ENCODE measurements at regions not wholly inside any gene's neighbourhood (a gene's known extent, or its start where the extent isn't known, plus 50 kb on each side); places are given as distances from the start of the nearest gene placed in this dataset.

DNA sequence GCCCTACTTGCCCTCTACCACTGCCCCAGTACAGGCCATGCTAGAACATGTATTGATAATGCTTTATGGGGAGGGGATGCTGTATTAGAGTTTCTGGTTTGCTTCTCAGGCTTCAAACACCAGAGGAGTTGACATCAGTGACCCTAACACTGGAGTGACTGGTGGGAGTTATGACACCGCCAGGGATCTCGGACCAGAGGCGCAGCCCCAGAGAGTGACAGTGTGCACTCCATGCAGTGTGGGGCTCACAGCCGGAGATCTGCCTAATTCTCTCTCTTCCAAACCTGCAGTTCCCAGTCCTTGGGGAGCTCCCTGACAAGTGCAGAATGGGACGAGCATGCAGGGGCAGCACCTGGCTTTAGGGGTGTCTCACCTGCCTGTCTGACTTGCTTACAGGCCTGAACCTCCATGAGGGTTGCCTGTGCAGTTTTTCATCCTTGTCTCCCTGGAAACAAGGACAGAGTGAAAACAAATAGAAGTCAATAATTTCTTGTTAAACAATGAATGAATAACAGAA lies 244.9 kb upstream of the MYT1L start:
- no peak for DNase-seq

DNA sequence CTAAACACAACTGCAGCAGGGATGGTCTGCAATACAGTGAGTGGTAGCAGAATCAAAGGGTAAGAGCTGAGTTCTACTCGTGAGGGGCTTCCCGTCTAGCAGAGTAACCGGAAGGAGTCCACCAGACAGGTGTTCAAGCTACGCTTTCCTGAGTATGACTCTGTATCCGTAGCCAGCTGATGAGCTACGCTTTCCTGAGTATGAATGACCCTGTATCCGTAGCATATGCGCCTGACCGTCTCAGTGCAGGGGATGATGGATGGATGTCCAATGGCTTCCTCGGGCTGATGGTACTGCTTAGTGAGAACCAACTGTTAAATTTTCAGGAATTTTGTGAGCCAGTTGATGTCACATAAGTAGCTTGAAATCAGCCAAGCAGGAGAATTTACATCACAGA lies 244.1 kb upstream of the MYT1L start:
- no peak for DNase-seq

DNA sequence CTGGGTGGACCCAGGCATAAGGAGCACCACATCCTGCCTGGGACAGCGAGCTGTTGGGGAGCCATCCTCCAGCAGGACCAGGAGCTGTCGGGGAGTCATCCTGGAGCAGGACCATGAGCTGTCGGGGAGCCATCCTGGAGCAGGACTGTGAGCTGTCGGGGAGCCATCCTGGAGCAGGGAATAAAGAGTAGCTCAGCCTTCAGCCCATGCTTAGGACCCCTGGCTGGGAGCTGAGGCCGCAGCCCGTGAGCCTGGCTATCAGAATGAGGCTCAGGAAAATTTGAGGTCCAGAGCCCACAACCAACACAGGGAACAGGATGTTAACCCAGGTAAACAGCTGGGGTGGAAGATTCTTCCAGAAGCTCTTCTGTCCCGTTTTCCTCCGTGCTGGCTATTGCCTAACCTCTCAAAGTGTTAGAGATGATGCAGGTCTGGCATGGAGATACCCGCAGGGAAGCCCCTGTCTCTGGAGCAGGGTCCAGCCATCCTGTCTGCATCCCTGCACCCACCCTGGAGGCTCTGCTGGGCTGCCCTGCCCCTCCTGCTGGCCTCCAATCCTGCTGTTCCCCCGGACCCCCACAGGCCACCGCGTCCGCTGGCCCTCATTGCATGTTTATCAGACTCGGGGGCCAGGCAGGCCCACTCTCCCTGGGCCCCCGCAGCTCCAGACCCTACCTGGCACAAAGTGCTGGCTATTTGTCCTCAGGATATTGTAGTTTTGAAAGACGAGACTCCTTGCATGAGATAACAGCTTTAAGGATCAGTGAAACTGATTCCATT lies 243.5 kb upstream of the MYT1L start:
- no peak for DNase-seq

DNA sequence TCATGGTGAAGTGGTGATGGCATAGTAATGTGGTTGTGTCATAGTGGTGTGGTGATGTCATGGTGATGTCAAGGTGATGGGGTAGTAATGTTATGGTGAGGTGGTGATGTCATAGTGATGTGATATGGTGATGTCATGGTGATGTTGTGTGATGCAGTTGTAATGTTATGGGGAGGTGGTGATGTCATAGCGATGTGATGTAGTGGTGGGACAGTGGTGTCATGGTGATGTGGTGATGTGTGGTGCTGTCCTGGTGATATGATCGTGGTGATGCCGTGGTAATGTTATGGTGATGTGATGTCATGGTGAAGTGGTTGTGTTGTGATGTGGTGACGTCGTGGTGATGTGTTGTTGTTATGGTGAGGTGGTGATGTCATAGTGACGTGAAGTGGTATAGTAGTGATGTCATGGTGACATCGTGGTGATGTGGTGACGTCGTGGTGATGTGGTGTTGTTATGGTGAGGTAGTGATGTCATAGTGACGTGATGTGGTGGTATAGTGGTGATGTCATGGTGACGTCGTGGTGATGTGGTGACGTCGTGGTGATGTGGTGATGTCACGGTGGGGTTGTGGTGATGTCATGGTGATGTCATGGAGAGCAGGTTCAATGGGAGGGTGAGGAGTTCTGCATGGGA lies 242.7 kb upstream of the MYT1L start:
- peak in 1 of 5 donors; percentile 12 for DNase-seq

DNA sequence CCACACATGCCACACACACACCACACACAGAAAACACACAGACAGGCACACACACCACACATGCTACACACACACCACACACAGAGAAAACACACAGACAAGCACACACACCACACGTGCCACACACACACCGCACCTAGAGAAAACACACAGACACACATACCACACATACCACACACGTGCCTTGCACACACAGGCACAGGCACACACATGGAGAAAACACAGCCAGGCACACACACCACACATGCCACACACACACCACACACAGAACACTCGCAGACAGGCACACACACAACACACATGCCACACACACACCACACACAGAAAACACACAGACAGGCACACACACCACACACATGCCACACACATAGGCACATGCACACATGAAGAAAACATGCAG lies 242.1 kb upstream of the MYT1L start:
- no peak for DNase-seq

DNA sequence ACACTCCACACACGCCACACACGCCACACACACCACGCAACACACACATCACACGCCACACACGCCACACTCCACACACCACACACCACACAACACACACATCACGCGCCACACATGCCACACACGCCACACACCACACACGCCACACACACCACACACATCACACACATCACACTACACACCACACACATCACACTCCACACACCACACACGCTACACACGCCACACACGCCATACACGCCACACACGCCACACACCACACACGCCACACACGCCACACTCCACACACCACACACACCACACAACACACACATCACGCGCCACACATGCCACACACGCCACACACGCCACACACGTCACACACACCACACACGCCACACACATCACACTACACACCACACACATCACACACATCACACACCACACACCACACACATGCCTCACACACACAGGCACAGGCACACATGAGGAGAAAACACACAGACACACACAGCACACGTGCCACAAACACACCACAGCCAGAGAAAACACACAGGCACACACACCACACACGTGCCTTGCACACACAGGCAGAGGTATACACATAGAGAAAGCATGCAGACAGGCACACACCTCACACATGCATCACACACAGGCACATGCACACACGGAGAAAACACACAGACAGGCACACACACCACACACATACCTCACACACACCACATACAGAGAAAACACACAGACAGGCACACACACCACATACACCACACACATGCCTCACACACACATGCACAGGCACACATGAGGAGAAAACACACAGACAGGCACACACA lies 241.5 kb upstream of the MYT1L start:
- DNase-seq, result no peak

DNA sequence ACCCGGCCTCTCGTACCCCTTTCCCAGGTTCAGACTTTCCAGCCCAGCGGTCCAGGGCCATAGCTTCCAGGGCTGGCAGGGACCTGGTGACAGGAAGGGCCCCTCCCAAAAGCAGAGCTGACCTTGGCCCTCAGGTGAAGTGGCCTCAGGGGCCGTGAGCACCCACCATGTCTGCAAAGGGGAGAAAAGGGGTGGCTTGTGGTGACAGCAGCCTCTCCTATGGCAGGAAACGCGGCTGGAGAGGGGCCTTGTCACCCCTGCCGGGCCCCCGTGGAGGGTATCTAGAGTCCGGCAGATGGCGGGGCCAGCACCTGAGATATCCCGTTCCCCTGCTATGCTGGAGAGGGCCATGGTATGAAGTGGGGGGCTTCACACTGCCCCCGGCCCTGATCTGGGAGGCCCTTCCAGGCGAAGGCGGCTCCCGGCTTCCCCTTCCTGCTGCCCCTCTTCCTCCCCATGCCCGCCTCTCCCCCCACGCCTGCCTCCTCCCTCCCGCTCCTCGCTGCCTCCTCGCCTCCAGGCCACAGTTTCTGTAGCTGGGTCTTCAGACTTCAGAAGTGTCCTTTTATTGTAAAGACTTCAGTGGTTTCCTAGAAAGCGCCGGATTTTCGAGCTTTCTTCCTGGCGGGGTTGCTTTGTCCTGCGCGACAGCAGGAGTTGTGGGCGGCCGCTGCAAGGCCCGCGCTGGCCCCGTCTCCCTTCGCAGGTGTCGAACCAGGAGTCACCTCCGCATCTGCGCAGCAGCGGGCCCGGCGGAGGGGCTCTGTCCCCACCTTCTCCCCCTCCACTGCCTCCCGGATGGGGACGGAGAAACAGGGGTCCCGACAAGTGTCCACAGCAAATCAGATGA lies 240.5 kb upstream of the MYT1L start:
- no peak for DNase-seq

DNA sequence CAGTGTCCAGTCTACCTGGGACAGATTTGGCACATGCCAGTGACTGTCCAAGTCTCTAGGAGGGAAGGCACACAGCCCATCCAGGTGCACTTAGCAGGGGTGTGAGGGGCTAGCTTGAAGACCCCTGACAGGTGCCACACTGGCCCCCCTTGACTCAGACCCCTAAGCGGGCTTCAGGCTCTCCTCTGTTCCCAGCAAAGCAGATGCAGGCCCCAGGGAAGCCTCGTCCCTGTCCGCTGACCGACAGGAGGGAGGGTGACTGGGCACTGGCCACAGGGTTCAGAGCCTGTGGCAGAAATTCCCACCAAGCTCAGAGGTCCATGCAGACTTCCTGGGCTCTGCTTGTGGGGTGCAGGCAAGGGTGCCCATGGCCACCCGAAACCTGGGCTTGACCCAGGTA lies 239.8 kb upstream of the MYT1L start:
- DNase-seq, result no peak

DNA sequence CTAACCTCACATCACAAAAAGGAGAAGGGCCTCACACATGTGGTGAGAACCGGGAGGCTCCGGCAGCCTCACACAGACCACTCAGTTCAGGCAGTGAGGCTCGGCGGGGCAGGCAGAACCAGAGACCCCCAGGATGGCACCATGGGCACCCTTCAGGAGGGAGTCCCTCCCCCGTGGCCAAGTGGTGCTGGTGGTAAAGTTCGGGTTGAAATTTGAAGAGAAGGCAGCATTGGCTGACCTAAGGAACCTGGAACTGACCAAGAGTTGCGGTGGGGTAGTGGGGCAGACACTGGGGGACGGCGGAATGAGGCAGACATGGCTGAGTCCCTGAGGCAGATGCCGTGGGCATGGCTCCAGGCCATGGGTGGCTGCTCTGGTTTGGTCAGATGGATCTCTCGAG lies 239.3 kb upstream of the MYT1L start:
- no peak for DNase-seq

DNA sequence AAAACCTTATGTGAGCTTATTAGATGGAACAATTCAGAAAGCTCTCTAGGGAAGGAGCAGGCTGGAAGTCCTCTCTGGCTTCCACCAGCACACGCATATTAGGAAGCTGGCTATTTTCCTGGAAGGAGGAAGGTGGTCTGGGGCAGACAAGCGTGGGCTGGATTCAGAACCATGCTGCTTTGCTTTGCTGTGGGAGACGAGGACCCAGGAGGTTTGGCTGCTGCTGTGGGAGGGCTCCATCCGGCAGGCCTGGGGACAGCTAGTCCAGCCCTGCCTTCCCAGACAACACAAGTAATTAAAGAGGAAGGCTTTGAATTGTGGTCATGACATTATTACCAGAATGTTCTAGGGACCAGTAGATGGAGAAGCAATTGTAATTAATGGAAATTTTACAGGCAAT lies 238.8 kb upstream of the MYT1L start:
- DNase-seq, result no peak

DNA sequence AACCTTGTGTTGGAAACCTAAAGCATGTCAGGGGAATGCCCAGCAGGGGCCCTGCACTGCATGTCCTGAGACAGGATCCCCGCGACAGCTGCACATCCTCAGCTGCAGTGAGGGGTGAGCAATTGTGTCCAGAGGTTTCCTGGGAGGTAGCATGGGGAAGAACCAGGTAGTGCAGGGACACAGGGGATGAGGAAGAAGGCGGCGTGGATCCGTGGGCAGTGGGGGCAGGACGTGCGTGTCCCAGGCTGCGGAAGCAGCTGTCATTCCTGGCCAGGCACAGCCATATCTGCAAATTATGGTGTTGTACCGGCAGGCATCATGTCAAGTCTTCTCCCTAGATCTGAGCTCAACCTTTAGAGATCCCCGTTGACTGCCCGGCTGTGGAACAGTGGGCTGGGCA lies 238.2 kb upstream of the MYT1L start:
- no peak for DNase-seq

DNA sequence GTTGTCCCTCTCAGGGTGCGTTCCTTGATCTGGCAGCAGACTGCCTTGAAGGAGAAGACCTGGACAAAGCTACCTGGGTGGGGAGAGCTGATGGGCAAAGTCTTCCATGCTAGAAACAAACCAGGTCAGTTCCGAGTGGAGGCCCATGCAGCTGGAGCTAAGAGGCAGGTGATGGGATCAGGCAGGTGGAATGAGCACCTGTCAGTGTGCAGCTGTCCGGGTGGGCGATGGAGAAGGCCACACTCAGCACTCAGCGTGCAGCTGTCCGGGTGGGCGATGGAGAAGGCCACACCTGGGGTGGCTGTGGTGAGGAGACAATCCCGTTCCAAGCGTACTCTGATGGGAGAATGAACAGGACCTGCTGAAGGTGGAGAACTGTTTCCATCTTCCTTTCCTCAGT lies 237.3 kb upstream of the MYT1L start:
- DNase-seq, result no peak

DNA sequence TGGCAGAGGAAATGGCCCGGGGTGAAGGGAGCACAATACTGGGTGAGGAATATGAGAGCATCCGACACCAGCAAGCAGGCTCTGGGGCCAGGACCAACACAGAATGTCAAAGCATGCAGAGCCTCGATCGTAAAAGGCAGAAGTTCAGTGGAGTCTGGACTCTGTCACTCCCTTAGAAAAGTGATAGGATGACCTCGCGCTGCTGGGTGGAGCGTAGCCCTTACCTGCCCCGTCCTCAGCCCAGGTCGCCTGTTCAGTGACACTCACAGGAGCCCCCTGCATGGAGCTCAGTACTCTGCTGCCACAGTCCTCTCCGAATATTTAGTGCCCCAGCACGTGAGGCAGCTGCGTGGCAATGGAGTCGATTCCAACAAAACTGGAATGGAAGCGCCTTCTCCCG lies 236.7 kb upstream of the MYT1L start:
- no peak for DNase-seq

DNA sequence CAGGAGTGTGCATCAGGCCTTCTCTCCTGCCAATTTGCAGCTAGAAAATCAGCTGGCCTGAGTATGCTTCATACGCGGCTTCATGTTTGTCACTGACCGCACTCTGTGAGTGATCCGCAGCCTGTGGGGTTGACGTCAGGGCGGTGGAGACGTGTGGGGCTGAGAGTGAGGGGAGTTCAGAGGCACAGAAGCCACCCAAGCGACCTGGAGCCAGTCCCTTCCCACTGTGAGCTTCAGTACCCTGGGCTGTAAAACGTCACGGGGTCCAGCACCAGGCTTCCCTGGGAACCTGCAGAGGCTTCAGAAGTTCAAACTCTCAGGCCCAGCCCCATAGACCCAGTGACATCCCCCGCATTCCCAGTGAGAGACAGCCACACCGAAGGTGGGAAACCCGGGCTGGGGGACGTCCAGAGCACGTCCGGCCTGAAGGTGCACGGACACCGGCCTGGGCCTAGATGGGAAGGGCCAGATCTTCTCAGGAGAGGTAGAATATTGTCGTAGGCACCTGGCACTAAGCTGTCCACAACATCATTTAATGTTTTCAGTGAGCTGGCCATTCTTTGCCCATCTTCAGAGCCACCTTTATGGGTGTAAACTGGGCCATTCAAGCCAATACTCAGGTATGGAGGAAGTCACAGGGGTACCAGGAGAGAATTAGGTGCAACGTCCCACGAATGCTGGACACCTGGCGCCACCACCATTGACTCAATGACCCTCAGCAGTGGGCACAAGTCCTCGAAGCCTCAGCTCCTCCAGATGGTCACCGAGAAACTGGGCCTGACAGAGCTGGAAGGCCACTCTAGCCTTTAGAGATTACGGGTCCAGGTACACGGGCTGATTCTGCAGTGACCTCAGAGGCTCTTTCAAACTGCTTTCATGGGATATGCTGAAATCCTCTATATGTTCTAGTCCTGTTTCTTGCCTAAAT lies 235.6 kb upstream of the MYT1L start:
- DNase-seq, result no peak

DNA sequence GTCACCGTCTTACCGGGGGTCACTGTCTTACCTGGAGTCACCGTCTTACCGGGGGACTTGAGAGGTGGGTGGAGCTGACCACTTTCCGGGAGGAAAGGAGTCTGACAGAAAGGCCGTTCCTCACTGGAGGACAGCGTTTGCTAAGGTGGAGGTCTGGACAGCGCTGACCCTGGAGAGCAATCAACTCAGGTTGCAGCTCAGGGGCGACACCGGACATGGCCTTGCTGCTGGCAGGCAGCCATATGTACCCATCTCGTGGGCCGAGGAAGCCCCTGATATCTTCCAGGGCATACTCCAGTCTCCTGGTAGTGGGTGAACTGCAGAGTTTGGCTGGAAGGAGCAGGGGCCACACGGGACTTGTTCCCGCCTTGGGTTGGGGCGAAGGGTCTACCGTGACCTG lies 234.6 kb upstream of the MYT1L start:
- no peak for DNase-seq

DNA sequence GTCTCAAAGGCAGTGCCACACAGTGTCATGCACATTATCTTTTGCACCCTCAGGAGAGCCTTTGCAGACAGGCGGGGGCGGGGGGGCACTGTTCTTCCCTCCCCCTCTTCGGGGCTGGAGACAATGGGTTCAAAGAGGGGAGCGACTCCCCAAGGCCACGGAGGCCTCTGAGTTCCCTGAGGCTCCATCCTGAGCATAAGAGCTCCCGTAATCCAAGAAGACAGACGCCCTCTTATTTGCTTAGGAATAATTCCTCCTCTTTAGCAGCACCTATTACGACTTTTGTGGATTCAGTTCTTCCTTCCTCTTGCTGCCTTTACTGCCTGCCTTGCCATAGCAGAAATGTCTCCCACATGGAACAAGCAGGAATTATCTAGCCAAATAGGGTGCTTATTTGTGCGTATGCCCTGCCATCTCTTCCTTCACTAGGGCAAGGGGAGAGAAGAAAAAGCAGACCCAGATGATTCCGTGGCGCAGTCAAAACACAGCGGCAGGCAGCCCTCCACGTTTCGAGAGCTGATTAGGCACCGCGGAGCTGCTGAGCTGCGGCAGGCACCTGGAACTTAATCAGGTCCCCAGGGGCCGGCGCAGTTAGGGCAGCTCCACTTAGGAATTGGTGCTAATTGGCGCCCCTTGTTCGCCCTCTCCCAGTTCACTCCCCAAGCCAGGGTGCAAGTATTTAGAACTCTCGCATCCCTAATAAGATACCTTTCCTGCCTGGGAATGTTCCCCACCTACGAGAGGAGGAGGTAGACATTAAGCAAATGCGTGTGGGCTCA lies 233.4 kb upstream of the MYT1L start:
- no peak for DNase-seq

DNA sequence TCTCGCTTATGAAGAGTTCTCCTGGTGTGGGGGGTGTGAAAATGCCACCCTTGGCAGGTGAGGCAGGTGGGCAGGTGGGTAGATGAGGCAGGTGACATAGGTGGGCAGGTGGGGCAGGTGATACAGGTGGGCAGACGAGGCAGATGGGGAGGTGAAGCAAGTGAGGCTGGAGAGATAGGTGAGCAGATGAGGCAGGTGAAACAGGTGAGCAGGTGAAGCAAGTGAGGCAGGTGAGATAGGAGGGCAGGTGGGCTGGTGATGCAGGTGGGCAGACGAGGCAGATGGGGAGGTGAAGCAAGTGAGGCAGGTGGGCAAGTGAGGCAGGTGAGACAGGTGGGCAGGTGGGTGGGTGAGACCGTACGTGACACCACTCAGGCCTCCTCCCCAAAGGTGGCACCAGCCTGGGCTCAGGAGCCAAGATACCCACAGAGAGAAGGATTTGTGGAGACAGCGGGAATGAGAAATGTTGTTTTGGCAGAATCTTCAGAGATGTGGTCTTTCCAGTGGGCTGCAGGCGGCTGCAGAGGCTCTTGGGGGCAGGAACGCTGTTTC lies 232.3 kb upstream of the MYT1L start:
- DNase-seq, result no peak

DNA sequence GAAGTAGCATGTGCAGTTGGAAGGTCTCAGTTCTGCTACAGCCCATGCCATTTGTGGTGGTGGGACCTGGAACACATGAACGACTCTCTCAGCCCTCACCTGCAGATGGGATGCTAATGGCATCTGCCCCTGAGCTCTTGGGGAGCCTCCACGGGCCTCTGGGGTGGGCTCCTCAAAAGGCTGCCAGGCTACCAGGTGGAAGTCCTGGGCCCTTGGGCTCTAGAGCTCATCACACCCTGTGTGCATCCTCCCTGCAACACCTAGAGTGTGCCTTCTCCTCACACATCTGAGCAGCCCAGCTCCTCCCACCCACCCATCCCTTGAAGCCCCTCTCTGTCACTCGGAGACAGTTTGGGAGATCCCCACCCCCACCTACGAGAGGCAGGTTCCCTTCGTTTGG lies 231.8 kb upstream of the MYT1L start:
- no peak for DNase-seq

DNA sequence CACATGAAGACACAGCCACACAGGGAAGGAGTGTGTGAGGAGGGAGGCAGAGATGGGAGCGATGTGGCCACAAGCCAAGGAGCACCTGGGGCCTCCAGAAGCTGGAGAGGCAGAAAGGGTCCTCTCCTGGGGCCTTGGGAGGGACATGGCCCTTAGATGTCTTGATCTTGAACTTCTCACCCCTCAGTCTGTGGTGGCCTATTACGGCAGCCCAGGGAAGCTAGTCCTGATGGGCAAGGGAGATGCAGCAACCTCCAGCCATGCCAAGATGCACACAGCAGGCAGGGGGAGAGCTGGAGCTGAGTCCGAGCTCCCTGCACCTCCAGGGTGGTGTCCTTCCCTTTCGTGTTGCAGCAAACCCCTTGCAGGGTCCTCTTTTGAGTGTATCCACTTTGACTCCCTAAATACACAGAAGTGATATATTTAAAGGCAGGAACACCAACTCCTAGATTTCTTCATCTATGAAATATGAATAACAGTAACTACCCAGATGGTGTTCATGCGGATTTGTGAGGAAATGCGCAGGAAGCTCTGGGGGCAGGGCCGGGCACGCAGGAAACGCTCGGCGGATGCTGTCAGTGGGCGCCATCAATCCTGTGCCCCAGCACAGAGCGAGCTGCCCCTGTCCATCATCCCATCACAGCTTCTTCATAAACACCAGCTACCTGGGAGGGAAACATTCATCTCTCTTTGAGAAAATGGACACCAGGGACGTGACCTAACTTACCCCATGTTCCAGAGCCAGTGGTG lies 230.4 kb upstream of the MYT1L start:
- DNase-seq, result no peak

Measured in T-helper 1 cell (primary cell).